NCI-H748 (cell line): ENCODE measurements at regions not wholly inside any gene's neighbourhood (a gene's known extent, or its start where the extent isn't known, plus 50 kb on each side); places are given as distances from the start of the nearest gene placed in this dataset.

Experiments used
- DNase-seq: peaks from one replicate; lab custom pipeline; 2025; ENCODE audit not compliant: unreplicated experiment; lab: John Stamatoyannopoulos, UW

- DNase-seq = no peak
Measured at GRCh38 chr17:79661292-79662041, 50.6 kb upstream of the RBFOX3 start.
